Large intestine (tissue), 3 donors: ENCODE measurements at regions not wholly inside any gene's neighbourhood (a gene's known extent, or its start where the extent isn't known, plus 50 kb on each side); places are given as distances from the start of the nearest gene placed in this dataset.

ENCODE experiments used
- DNase-seq, 2 donors: peaks; one replicate each; pipeline versions ENCODE4 v3.0.0 to v3.0.0-alpha.2; 2013
- H3K27ac ChIP-seq: one replicate; pipeline ENCODE4 v1.5.1; 2013; ENCODE audit warnings: low read length
- H3K27me3 ChIP-seq: 2 replicates; pipeline ENCODE4 v1.6.1; 2013; ENCODE audit warnings: low read length; ENCODE audit not compliant: control insufficient read depth, insufficient read depth
- H3K36me3 ChIP-seq: 2 replicates; pipeline ENCODE4 v1.6.1; 2013; ENCODE audit warnings: low read length; ENCODE audit not compliant: control insufficient read depth, insufficient read depth
- H3K4me1 ChIP-seq: one replicate; pipeline ENCODE4 v1.6.1; 2013; ENCODE audit warnings: low read length; ENCODE audit not compliant: control insufficient read depth, insufficient read depth
- H3K4me3 ChIP-seq: one replicate; pipeline ENCODE4 v1.5.1; 2013; ENCODE audit warnings: low read length
- H3K9me3 ChIP-seq: one replicate; pipeline ENCODE4 v1.6.1; 2013; ENCODE audit warnings: mild to moderate bottlenecking, low read depth, low read length, moderate library complexity; ENCODE audit not compliant: control insufficient read depth
- WGBS: methylation state at CpG from one replicate; pipeline ENCODE4 v1.1.5; 2013; ENCODE audit warnings: low lambda C conversion rate; ENCODE audit not compliant: insufficient coverage; 5-methylcytosine and 5-hydroxymethylcytosine counted together

DNA sequence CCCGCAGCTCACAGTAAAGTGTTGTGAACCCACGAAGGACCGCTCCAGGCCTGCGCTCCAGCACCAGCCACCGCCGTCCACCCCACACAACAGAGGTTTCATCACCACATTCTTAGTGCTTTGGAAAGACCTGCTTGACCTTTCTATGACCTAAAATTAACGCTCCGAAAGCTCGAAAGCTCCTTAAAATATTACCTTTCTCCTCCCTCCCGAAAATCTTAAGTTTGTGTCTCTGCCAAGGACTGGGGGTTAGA, 149.2 kb downstream of the TWIST2 start:
- H3K9me3 ChIP-seq, result peaks cover 5% of the 10 kb centered on the region
- no peak overlapping the region for H3K27ac ChIP-seq
- no peaks in the 10 kb centered on the region for H3K36me3 ChIP-seq
- no peaks in the 10 kb centered on the region for H3K4me1 ChIP-seq
- DNase-seq, result no peak
- no peak overlapping the region for H3K4me3 ChIP-seq
- no CpG with 5 or more reads among the region's 10 CpGs for WGBS
- no peaks in the 10 kb centered on the region for H3K27me3 ChIP-seq

DNA sequence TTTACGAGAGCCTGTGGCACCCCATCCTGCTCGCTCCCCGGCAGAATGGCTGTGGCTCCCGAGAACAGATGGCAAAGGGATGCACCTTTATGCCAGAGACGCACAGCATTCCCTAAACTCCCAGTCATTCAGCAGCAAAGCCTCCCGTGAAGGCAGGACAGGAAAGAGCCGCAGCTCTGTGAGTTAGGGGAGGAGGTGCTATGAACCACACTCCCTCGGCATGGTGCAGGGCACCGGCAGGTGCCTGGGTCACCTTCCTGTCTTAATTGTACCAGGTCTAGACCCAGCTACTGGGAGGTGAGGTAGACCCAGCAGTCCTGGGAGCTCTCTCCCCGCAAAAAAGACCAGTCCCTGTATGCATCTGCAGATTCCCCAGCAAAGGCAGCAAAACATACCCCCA, 149.8 kb downstream of the TWIST2 start:
- Histone ChIP-seq H3K27me3 (no peaks in the 10 kb centered on the region), H3K4me1 (no peaks in the 10 kb centered on the region), H3K36me3 (no peaks in the 10 kb centered on the region), H3K4me3 (no peak overlapping the region), H3K27ac (no peak overlapping the region), H3K9me3 (peaks cover 5% of the 10 kb centered on the region)
- no peak for DNase-seq
- WGBS, result no CpG with 5 or more reads among the region's 10 CpGs
